SK-N-SH (cell line): ENCODE measurements at regions not wholly inside any gene's neighbourhood (a gene's known extent, or its start where the extent isn't known, plus 50 kb on each side); places are given as distances from the start of the nearest gene placed in this dataset.

ENCODE experiments used
- CTCF ChIA-PET: fragments of 300-600, 350-600 bp; formaldehyde crosslinking; extraction: SDS; loops from one replicate; lab custom pipeline; 2021; lab: Yijun Ruan, JAX
- POLR2A ChIA-PET: fragments of 350-600 bp; sonication (Branson Sonifier 250); formaldehyde crosslinking; extraction: SDS; loops from one replicate; lab custom pipeline; 2020; ENCODE audit warnings: antibody characterized with exemption, inconsistent platforms; lab: Yijun Ruan, JAX
- DNase-seq: peaks from one replicate; pipeline ENCODE4 v3.0.0; 2012
- H2AFZ ChIP-seq: fragments of 200-600 bp; sonication (generic); 2 replicates; pipeline ENCODE4 v1.8.1; 2016; ENCODE audit warnings: antibody characterized with exemption, mild to moderate bottlenecking, low read depth
- H3F3A ChIP-seq: fragments of 200-600 bp; sonication (generic); replicated peaks from 2 replicates; pipeline ENCODE3; 2016; ENCODE audit warnings: antibody characterized with exemption, mild to moderate bottlenecking; ENCODE audit not compliant: insufficient read depth
- H3K27ac ChIP-seq, 2 experiments: fragments of 200-500 bp in 1 of 2; fragments of 200-600 bp in 1 of 2; sonication (Bioruptor generic) in 1 of 2; sonication (generic), shearing (Covaris generic) in 1 of 2; 2 replicates each; pipeline versions ENCODE4 v1.5.1 to v1.6.1; 2014 to 2016; ENCODE audit warnings: low read depth in 2 of 2, inconsistent platforms in 1 of 2, low read length in 1 of 2, mild to moderate bottlenecking in 1 of 2, mixed read lengths in 1 of 2
- H3K27me3 ChIP-seq: fragments of 200-600 bp; sonication (generic), shearing (Covaris generic); 2 replicates; pipeline ENCODE4 v1.6.1; 2016; ENCODE audit warnings: mixed run types; ENCODE audit not compliant: insufficient read depth
- H3K36me3 ChIP-seq, 2 experiments: fragments of 200-500 bp in 1 of 2; fragments of 200-600 bp in 1 of 2; sonication (Bioruptor generic) in 1 of 2; sonication (generic) in 1 of 2; replicated peaks in 1 of 2; 2 replicates each; pipeline versions ENCODE3 to v1.5.1; 2014 to 2016; ENCODE audit warnings: low read length in 1 of 2, mild to moderate bottlenecking in 1 of 2; ENCODE audit not compliant: insufficient read depth in 2 of 2, control insufficient read depth in 1 of 2
- H3K4me1 ChIP-seq, 2 experiments: fragments of 200-500 bp in 1 of 2; fragments of 200-600 bp in 1 of 2; sonication (Bioruptor generic) in 1 of 2; sonication (generic), shearing (Covaris generic) in 1 of 2; 2 replicates each; pipeline versions ENCODE4 v1.5.1 to v1.6.1; 2014 to 2016; ENCODE audit warnings: low read depth in 1 of 2, low read length in 1 of 2, mixed run types in 1 of 2; ENCODE audit not compliant: insufficient read depth in 2 of 2, control insufficient read depth in 1 of 2
- H3K4me2 ChIP-seq: fragments of 200-600 bp; sonication (generic), shearing (Covaris generic); 2 replicates; pipeline ENCODE4 v1.6.1; 2017; ENCODE audit warnings: mixed run types
- H3K4me3 ChIP-seq, 2 experiments: fragments of 200-500 bp in 1 of 2; fragments of 200-600 bp in 1 of 2; sonication (Bioruptor generic) in 1 of 2; sonication (generic), shearing (Covaris generic) in 1 of 2; 2 replicates each; pipeline versions ENCODE4 v1.5.1 to v1.8.1; 2014 to 2016; ENCODE audit warnings: low read depth in 2 of 2, inconsistent platforms in 1 of 2, low read length in 1 of 2, mild to moderate bottlenecking in 1 of 2, mixed read lengths in 1 of 2, moderate library complexity in 1 of 2
- H3K79me2 ChIP-seq: fragments of 200-600 bp; sonication (generic); 2 replicates; pipeline ENCODE4 v1.8.1; 2017; ENCODE audit warnings: mild to moderate bottlenecking; ENCODE audit not compliant: insufficient read depth
- H3K9ac ChIP-seq: fragments of 200-600 bp; sonication (generic); 2 replicates; pipeline ENCODE4 v1.6.1; 2017; ENCODE audit warnings: mixed run types
- H3K9me2 ChIP-seq: fragments of 200-600 bp; sonication (generic); 2 replicates; pipeline ENCODE4 v1.6.1; 2017; ENCODE audit warnings: mixed run types
- H3K9me3 ChIP-seq: fragments of 200-600 bp; sonication (generic); 2 replicates; pipeline ENCODE4 v1.6.1; 2017; ENCODE audit warnings: mixed run types, mild to moderate bottlenecking, moderate library complexity
- H4K20me1 ChIP-seq: fragments of 200-600 bp; sonication (generic); 2 replicates; pipeline ENCODE4 v1.6.1; 2017; ENCODE audit warnings: mild to moderate bottlenecking, mixed run types; ENCODE audit not compliant: insufficient read depth
- CHD2 ChIP-seq: fragments of 150-350 bp; IDR thresholded peaks from 2 replicates; pipeline ENCODE4 v1.6.1; 2018; ENCODE audit warnings: low read length; ENCODE audit not compliant: partially characterized antibody
- ELF1 ChIP-seq: IDR thresholded peaks from 2 replicates; pipeline ENCODE4 v1.4.0; 2012
- EP300 ChIP-seq, 2 experiments: IDR thresholded peaks; 2 replicates each; pipeline versions ENCODE4 v1.4.0 to v1.6.1; 2012; ENCODE audit warnings: borderline replicate concordance in 1 of 2, low read depth in 1 of 2, low read length in 1 of 2
- EZH2phosphoT487 ChIP-seq: fragments of 200-600 bp; sonication (generic); IDR thresholded peaks from 2 replicates; pipeline ENCODE4 v1.6.1; 2017; ENCODE audit warnings: low read depth, mixed run types, mild to moderate bottlenecking, antibody characterized with exemption, moderate library complexity, borderline replicate concordance
- FOSL2 ChIP-seq: IDR thresholded peaks from 2 replicates; pipeline ENCODE4 v1.4.0; 2012; ENCODE audit warnings: low read depth, mild to moderate bottlenecking, moderate library complexity, borderline replicate concordance
- FOXJ3 ChIP-seq: sonication (generic); formaldehyde crosslinking; IDR thresholded peaks from 2 replicates; pipeline ENCODE4 v1.5.1; 2020; ENCODE audit warnings: mild to moderate bottlenecking, missing genetic modification reagents
- FOXM1 ChIP-seq: IDR thresholded peaks from 2 replicates; pipeline ENCODE4 v1.4.0; 2012; ENCODE audit warnings: low read depth, mild to moderate bottlenecking
- GABPA ChIP-seq: IDR thresholded peaks from 2 replicates; pipeline ENCODE4 v1.4.0; 2012; ENCODE audit warnings: low read depth, mild to moderate bottlenecking
- POLR2AphosphoS5 ChIP-seq: IDR thresholded peaks from 2 replicates; pipeline ENCODE4 v1.6.1; 2012; ENCODE audit warnings: low read depth, low read length
- REST ChIP-seq: IDR thresholded peaks from 2 replicates; pipeline ENCODE4 v1.6.1; 2012; ENCODE audit warnings: mild to moderate bottlenecking, low read depth, low read length, moderate library complexity
- RFX5 ChIP-seq: IDR thresholded peaks from 2 replicates; pipeline ENCODE4 v1.6.1; 2012; ENCODE audit warnings: mild to moderate bottlenecking, improper control_type of control experiment, low read length
- SIN3A ChIP-seq: IDR thresholded peaks from 2 replicates; pipeline ENCODE4 v1.6.1; 2012; ENCODE audit warnings: low read depth, mild to moderate bottlenecking, low read length, moderate library complexity, borderline replicate concordance
- TAF1 ChIP-seq: IDR thresholded peaks from 2 replicates; pipeline ENCODE4 v1.6.1; 2012; ENCODE audit warnings: low read depth, mild to moderate bottlenecking, low read length, moderate library complexity, borderline replicate concordance
- TCF12 ChIP-seq: IDR thresholded peaks from 2 replicates; pipeline ENCODE4 v1.4.0; 2012
- TEAD4 ChIP-seq: IDR thresholded peaks from 2 replicates; pipeline ENCODE4 v1.4.0; 2012; ENCODE audit warnings: mild to moderate bottlenecking, borderline replicate concordance; ENCODE audit not compliant: insufficient read depth
- USF1 ChIP-seq: IDR thresholded peaks from 2 replicates; pipeline ENCODE4 v1.4.0; 2012; ENCODE audit warnings: low read depth, borderline replicate concordance
- USF2 ChIP-seq: fragments of 150-350 bp; IDR thresholded peaks from 2 replicates; pipeline ENCODE4 v1.6.1; 2017; ENCODE audit warnings: antibody characterized with exemption, low read length, low read depth, borderline replicate concordance
- YY1 ChIP-seq: IDR thresholded peaks from 2 replicates; pipeline ENCODE4 v1.4.0; 2012; ENCODE audit warnings: low read depth, mild to moderate bottlenecking
- WGBS: methylation state at CpG from one replicate; pipeline ENCODE4 v1.1.6; 2017; ENCODE audit warnings: low lambda C conversion rate; 5-methylcytosine and 5-hydroxymethylcytosine counted together

- H2AFZ ChIP-seq = no peak overlapping the region
- no peak overlapping the region for H3K4me2 ChIP-seq
- H3K9me3 ChIP-seq = no peaks in the 10 kb centered on the region
- H3K4me1 ChIP-seq = peaks cover 0 to 9% of the 10 kb centered on the region in 2 experiments; a peak in 1 of 4 replicates
- H3K4me3 ChIP-seq = no peak overlapping the region
- H3F3A ChIP-seq = no peaks in the 10 kb centered on the region
- no peak overlapping the region for H3K27ac ChIP-seq
- ChIA-PET CTCF (interaction anchor here (1.0 kb wide), 1 partner anchor 13 kb away, joined by 5 read pairs; no protein-coding TSS in a partner anchor), POLR2A (no interaction called here)
- 26% methylated on average over 2 of the region's 2 CpGs for WGBS
- H3K27me3 ChIP-seq = no peaks in the 10 kb centered on the region
- no peaks in the 10 kb centered on the region for H3K9me2 ChIP-seq
- no peaks in the 10 kb centered on the region for H3K79me2 ChIP-seq
- no peak for DNase-seq
- no peaks in the 10 kb centered on the region for H3K36me3 ChIP-seq
- H4K20me1 ChIP-seq = no peaks in the 10 kb centered on the region
- no peak overlapping the region for H3K9ac ChIP-seq
- TF ChIP-seq YY1 (no peak), FOXJ3 (no peak), FOSL2 (no peak), REST (no peak)
Observed at GRCh38 chr7:81842361-81842760, 72.5 kb upstream of the HGF start.

DNA sequence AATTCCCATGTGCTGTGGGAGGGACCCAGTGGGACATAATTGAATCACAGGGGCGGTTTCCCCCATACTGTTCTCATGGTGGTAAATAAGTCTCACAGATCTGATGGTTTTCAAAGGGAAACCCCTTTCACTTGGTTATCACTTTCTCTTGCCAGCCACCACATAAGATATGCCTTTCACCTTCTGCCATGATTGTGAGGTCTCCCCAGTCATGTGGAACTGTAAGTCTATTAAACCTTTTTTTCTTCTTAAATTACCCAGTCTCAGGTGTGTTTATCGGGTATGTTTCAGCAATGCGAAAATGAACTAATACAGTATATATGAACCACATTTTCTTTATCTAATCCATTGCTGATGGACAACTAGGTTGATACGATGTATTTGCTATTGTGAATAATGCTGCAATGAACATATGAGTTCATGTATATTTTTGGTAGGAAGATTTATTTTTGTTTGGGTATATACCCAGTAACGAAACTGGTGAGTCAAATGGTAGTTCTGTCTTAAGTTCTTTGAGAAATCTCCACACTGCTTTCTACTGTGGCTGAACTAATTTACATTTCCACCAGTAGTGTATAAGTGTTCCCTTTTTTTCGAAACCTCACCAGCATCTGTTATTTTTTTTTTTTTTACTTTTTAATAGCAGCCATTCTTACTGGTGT, 70.0 kb upstream of the HGF start:
- 89% methylated on average over 6 of the region's 6 CpGs for WGBS
- Histone ChIP-seq H4K20me1 (no peaks in the 10 kb centered on the region), H3K4me2 (no peak overlapping the region), H3K36me3 (no peaks in the 10 kb centered on the region), H3K9me3 (no peaks in the 10 kb centered on the region), H2AFZ (no peak overlapping the region), H3K27ac (no peak overlapping the region), H3K79me2 (no peaks in the 10 kb centered on the region), H3K9ac (no peak overlapping the region), H3K27me3 (no peaks in the 10 kb centered on the region), H3K4me1 (no peaks in the 10 kb centered on the region), H3K4me3 (no peak overlapping the region), H3K9me2 (no peaks in the 10 kb centered on the region), H3F3A (no peaks in the 10 kb centered on the region)
- POLR2A ChIA-PET = no interaction called here
- no peak for DNase-seq
- no peak for TF ChIP-seq USF2
- TF ChIP-seq POLR2AphosphoS5 = no peak
- TF ChIP-seq TCF12 = no peak
- TF ChIP-seq CHD2 = no peak
- no peak for TF ChIP-seq SIN3A
- no peak for TF ChIP-seq FOSL2
- no peak for TF ChIP-seq RFX5
- no peak for TF ChIP-seq ELF1
- no peak for TF ChIP-seq TEAD4
- no peak for TF ChIP-seq FOXM1
- no peak for TF ChIP-seq EP300 (IDR thresholded peaks at IDR 0.05; ENCODE audit: borderline replicate concordance in 1 of 2, low read depth in 1 of 2, low read length in 1 of 2)
- no peak for TF ChIP-seq TAF1
- no peak for TF ChIP-seq USF1
- no peak for TF ChIP-seq GABPA
- no peak for TF ChIP-seq EZH2phosphoT487
- CTCF ChIA-PET = no interaction called here
